Spleen (tissue), 7 donors: ENCODE measurements at regions not wholly inside any gene's neighbourhood (a gene's known extent, or its start where the extent isn't known, plus 50 kb on each side); places are given as distances from the start of the nearest gene placed in this dataset.

Experiments used
- CTCF ChIP-seq, 11 experiments: fragments of 200-600 bp in 7 of 11; fragments of 450-650 bp in 4 of 11; sonication (generic) in 4 of 11; IDR thresholded peaks in 8 of 11; conservative IDR thresholded peaks in 3 of 11; 1 replicate in 7 of 11; 2 replicates in 4 of 11; pipeline versions ENCODE4 v1.4.0 to v1.8.0; 2016 to 2021; ENCODE audit warnings: antibody characterized with exemption in 11 of 11, inconsistent platforms in 4 of 11, mild to moderate bottlenecking in 1 of 11
- POLR2A ChIP-seq, 3 donors: fragments of 450-650 bp; IDR thresholded peaks; one replicate each; pipeline ENCODE4 v1.5.1; 2017; ENCODE audit warnings: antibody characterized with exemption in 3 of 3, mild to moderate bottlenecking in 1 of 3
- POLR2AphosphoS5 ChIP-seq, 3 donors: sonication (generic); formaldehyde crosslinking; IDR thresholded peaks; one replicate each; pipeline ENCODE4 v1.5.1; 2017; ENCODE audit warnings: antibody characterized with exemption in 3 of 3
- donor health status: DM: no; HTN: no; CAD: no; lungs with moderate emphysema.
- donor health status: DM: no; HTN: no; CAD: no.
- donor health status: DM: no; HTN: no; CAD: no.

- TF ChIP-seq POLR2AphosphoS5 (IDR thresholded peaks at IDR 0.05) (no peak), CTCF (IDR thresholded peaks at IDR 0.05 in 8 of 11, conservative IDR thresholded peaks at IDR 0.05 in 3 of 11) (no peak), POLR2A (IDR thresholded peaks at IDR 0.05) (no peak)
Measured at GRCh38 chr4:87717276-87718031, 67.4 kb downstream of the DMP1 start.
